ENCODE measurements at regions not wholly inside any gene's neighbourhood (a gene's known extent, or its start where the extent isn't known, plus 50 kb on each side); places are given as distances from the start of the nearest gene placed in this dataset.

DNA sequence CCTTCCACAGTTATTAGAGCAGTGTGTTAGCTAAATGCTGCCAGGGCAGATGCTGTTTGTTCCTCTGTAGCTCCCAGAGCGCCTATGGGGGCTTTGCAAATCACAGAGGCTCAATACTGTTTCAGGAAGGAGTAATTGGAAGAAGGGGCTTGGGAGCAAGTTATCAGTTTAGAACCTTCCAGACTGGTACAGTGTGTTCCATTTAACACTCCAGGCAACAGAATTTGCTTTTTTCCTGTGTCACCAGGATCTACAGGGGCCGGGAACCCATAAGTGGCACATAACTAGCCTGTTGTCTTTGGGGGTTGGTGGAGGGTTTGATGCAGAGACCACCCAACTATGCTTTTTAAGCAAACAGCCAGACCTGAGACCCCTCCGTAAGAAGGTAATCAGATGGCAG, 307.3 kb upstream of the KCNN2 start:
- H3K4me3 ChIP-seq (ENCODE audit: low read length) = no peak overlapping the region
- no peak overlapping the region for H2AFZ ChIP-seq (ENCODE audit: low read length)
- H3K9me2 ChIP-seq (replicated peaks; ENCODE audit: insufficient read depth, low read length) = no peaks in the 10 kb centered on the region
- H3K79me2 ChIP-seq (ENCODE audit: low read length) = no peaks in the 10 kb centered on the region
- H3K4me1 ChIP-seq (ENCODE audit: low read length) = no peaks in the 10 kb centered on the region
- no peaks in the 10 kb centered on the region for H3K36me3 ChIP-seq (ENCODE audit: insufficient read depth, low read length)
- H4K20me1 ChIP-seq (ENCODE audit: insufficient read depth, low read depth, low read length) = no peaks in the 10 kb centered on the region
- no peaks in the 10 kb centered on the region for H3K27me3 ChIP-seq (ENCODE audit: low read length)
- no peak overlapping the region for H3K27ac ChIP-seq (ENCODE audit: low read length)
- no peak overlapping the region for H3K4me2 ChIP-seq (ENCODE audit: low read depth, low read length, poor library complexity, severe bottlenecking)
- no peak overlapping the region for H3K9ac ChIP-seq (ENCODE audit: low read length)
- no peaks in the 10 kb centered on the region for H3K9me3 ChIP-seq (ENCODE audit: low read length)
- DNase-seq = no peak

DNA sequence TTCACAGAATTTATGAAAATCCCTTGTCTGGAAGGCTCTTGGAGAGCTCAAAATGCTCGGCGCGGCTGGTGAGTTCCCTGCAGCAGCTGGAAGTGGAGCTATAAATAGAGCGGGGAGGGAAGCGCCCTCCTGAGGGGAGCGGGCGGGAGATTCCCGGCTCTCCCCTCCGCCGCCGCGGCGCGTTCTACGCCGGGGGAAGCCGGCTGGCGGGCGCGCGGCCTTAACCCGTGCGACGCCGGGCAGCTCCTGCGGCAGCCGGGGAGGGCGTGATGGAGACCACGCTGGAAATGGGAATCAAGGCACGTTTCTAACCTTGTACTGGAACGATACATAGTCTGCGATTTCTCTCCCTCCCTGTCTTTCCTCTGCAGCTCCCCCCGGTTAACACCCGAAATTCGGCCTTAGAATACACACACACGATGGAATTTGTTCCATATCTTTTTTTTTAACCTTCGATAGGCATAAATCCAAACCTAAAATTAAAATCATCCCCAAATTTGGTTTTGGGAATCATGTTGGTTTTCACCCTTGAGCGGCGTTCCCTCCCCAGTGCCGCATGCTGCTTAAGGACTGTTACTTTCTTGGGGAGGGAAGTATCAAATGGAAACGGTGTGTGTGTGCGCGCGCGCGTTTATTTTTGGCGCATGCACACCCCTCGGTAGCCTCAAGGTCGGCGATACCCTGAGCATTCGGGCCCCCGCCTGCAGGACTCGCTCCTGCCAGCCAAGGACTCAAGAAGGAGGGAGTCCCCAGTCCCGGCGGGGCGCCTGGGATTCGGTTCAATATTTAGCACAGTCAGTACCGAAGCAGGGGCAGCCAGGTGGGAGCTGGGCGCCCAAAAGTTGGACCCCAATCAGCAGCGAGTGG, 306.3 kb upstream of the KCNN2 start:
- Histone ChIP-seq H3K4me1 (ENCODE audit: low read length) (no peaks in the 10 kb centered on the region), H3K27ac (ENCODE audit: low read length) (no peak overlapping the region), H3K9ac (ENCODE audit: low read length) (no peak overlapping the region), H3K27me3 (ENCODE audit: low read length) (no peaks in the 10 kb centered on the region), H3K4me3 (ENCODE audit: low read length) (no peak overlapping the region), H3K9me2 (replicated peaks; ENCODE audit: insufficient read depth, low read length) (no peaks in the 10 kb centered on the region), H2AFZ (ENCODE audit: low read length) (no peak overlapping the region), H3K36me3 (ENCODE audit: insufficient read depth, low read length) (no peaks in the 10 kb centered on the region), H3K79me2 (ENCODE audit: low read length) (no peaks in the 10 kb centered on the region), H4K20me1 (ENCODE audit: insufficient read depth, low read depth, low read length) (no peaks in the 10 kb centered on the region), H3K4me2 (ENCODE audit: low read depth, low read length, poor library complexity, severe bottlenecking) (no peak overlapping the region), H3K9me3 (ENCODE audit: low read length) (no peaks in the 10 kb centered on the region)
- no peak for DNase-seq

DNA sequence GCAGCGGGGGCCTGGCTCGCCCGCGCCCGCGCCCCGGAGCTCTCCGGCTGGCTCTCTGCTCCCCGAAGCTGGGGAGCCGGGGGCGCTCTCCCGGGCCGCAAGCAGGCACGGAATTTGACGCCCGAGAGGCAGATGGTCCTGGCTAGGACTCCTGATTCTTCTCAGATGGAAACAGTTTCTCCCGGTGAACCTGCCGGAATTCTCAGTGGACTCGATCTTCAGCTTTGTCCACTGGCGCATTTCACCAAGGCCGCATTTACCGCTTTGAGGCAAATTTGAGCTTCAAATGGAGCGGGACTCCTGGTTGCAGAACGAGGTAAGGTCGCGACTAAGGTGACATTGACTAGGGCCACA, 305.7 kb upstream of the KCNN2 start:
- Histone ChIP-seq H3K79me2 (ENCODE audit: low read length) (no peaks in the 10 kb centered on the region), H3K4me3 (ENCODE audit: low read length) (no peak overlapping the region), H3K9me3 (ENCODE audit: low read length) (no peaks in the 10 kb centered on the region), H4K20me1 (ENCODE audit: insufficient read depth, low read depth, low read length) (no peaks in the 10 kb centered on the region), H3K4me1 (ENCODE audit: low read length) (no peaks in the 10 kb centered on the region), H3K9me2 (replicated peaks; ENCODE audit: insufficient read depth, low read length) (no peaks in the 10 kb centered on the region), H3K36me3 (ENCODE audit: insufficient read depth, low read length) (no peaks in the 10 kb centered on the region), H3K27me3 (ENCODE audit: low read length) (no peaks in the 10 kb centered on the region), H3K27ac (ENCODE audit: low read length) (no peak overlapping the region), H3K9ac (ENCODE audit: low read length) (no peak overlapping the region), H3K4me2 (ENCODE audit: low read depth, low read length, poor library complexity, severe bottlenecking) (no peak overlapping the region), H2AFZ (ENCODE audit: low read length) (no peak overlapping the region)
- DNase-seq = no peak

DNA sequence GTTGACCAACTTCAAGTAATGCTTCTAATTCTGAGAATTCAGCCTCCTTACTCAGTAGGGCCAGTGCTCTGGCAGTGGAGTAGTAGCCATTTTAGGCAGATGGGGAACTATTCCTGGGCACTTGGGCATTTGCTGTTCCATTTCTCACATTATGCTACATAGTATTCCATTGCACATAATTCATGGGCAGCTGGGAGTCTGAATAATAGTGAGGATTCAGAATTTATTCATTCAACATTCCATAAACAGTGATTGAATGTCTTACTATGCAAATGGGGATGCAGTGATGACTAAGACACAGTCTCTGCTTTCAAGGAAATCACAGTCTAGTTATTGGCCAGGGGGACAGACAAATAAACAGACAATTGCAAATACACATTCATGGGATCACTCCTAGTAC, 301.0 kb upstream of the KCNN2 start:
- Histone ChIP-seq H3K79me2 (ENCODE audit: low read length) (no peaks in the 10 kb centered on the region), H3K27me3 (ENCODE audit: low read length) (no peaks in the 10 kb centered on the region)

DNA sequence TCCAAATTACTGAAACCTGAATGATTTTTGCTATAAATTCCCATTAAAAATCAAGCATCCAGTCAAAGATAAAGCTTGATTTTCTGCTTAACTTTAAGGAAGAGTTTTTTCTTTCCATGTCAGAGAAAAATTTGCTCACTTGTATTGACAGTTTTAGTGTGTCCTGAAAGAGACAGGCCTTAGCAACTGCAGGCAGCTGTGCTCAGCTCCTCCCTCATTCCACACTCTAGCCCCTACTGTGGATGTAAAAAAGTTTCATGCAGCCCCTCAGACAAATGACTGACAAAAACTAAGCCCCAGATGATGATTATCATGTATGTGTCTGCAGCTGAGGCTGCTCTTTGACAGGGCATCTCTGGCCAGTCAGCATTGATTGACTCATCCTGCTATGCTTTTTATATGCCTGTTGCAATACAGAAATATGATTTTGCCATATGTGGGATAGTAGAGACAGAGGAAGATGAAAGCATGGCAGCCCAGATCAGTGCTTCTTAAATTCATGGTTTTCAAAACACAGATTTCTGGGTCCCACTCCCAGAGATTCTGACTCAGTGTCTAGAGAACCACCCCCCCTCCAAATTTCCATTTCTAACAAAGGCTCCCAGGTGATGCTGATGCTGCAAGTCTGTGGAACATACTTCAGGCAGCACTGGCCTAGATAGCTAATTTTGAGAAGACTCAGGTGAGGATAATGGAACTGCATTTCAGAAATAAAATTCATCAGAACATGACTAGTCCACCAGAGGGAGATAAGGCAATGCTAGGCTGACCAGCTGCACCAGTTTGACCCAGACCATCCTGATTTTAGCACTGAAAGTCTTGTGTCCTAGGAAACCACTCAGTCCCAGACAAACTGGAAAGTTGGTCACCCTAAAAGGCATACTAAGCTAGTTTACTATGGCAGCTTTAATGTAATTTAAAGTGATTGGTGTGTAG, 298.7 kb upstream of the KCNN2 start:
- no peak overlapping the region for H3K9ac ChIP-seq (ENCODE audit: low read length)
- H3K4me3 ChIP-seq (ENCODE audit: low read length) = no peak overlapping the region
- H3K4me2 ChIP-seq (ENCODE audit: low read depth, low read length, poor library complexity, severe bottlenecking) = no peak overlapping the region
- no peaks in the 10 kb centered on the region for H3K9me3 ChIP-seq (ENCODE audit: low read length)
- no peaks in the 10 kb centered on the region for H3K36me3 ChIP-seq (ENCODE audit: insufficient read depth, low read length)
- no peaks in the 10 kb centered on the region for H3K27me3 ChIP-seq (ENCODE audit: low read length)
- H3K9me2 ChIP-seq (replicated peaks; ENCODE audit: insufficient read depth, low read length) = no peaks in the 10 kb centered on the region
- no peaks in the 10 kb centered on the region for H3K4me1 ChIP-seq (ENCODE audit: low read length)
- no peaks in the 10 kb centered on the region for H4K20me1 ChIP-seq (ENCODE audit: insufficient read depth, low read depth, low read length)
- no peaks in the 10 kb centered on the region for H3K79me2 ChIP-seq (ENCODE audit: low read length)
- no peak for DNase-seq
- H3K27ac ChIP-seq (ENCODE audit: low read length) = no peak overlapping the region
- no peak overlapping the region for H2AFZ ChIP-seq (ENCODE audit: low read length)

More for the DNA sequence above, 301.0 kb upstream of the KCNN2 start:
- Histone ChIP-seq H3K36me3 (ENCODE audit: insufficient read depth, low read length) (no peaks in the 10 kb centered on the region), H3K9me2 (replicated peaks; ENCODE audit: insufficient read depth, low read length) (no peaks in the 10 kb centered on the region), H4K20me1 (ENCODE audit: insufficient read depth, low read depth, low read length) (no peaks in the 10 kb centered on the region), H3K4me1 (ENCODE audit: low read length) (no peaks in the 10 kb centered on the region), H2AFZ (ENCODE audit: low read length) (no peak overlapping the region), H3K4me3 (ENCODE audit: low read length) (no peak overlapping the region), H3K9me3 (ENCODE audit: low read length) (no peaks in the 10 kb centered on the region), H3K9ac (ENCODE audit: low read length) (no peak overlapping the region), H3K4me2 (ENCODE audit: low read depth, low read length, poor library complexity, severe bottlenecking) (no peak overlapping the region), H3K27ac (ENCODE audit: low read length) (no peak overlapping the region)
- DNase-seq = no peak

DNA sequence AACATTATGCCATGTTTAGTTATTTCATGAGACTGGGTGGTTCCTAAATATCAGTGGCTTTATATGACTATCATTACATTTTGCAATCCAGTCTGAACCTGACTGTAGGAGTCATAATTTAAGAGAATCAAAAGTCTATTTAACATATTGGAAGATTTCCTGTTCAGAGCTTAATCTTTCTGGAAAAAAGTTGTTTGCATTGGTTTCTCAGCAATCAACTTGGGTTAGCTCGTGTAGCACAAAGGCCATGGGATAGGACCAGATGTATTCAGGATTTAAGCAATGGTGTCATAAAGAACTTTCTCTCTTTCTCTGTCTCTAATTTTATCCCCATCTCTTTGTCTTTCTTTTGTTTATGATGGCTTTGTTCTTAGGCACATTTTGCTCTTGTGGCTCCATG, 296.0 kb upstream of the KCNN2 start:
- Histone ChIP-seq H3K27ac (ENCODE audit: low read length) (no peak overlapping the region), H3K36me3 (ENCODE audit: insufficient read depth, low read length) (no peaks in the 10 kb centered on the region), H2AFZ (ENCODE audit: low read length) (no peak overlapping the region), H3K4me2 (ENCODE audit: low read depth, low read length, poor library complexity, severe bottlenecking) (no peak overlapping the region), H4K20me1 (ENCODE audit: insufficient read depth, low read depth, low read length) (no peaks in the 10 kb centered on the region), H3K4me3 (ENCODE audit: low read length) (no peak overlapping the region), H3K4me1 (ENCODE audit: low read length) (no peaks in the 10 kb centered on the region), H3K27me3 (ENCODE audit: low read length) (no peaks in the 10 kb centered on the region), H3K79me2 (ENCODE audit: low read length) (no peaks in the 10 kb centered on the region), H3K9ac (ENCODE audit: low read length) (no peak overlapping the region), H3K9me2 (replicated peaks; ENCODE audit: insufficient read depth, low read length) (no peaks in the 10 kb centered on the region), H3K9me3 (ENCODE audit: low read length) (no peaks in the 10 kb centered on the region)
- DNase-seq = no peak

DNA sequence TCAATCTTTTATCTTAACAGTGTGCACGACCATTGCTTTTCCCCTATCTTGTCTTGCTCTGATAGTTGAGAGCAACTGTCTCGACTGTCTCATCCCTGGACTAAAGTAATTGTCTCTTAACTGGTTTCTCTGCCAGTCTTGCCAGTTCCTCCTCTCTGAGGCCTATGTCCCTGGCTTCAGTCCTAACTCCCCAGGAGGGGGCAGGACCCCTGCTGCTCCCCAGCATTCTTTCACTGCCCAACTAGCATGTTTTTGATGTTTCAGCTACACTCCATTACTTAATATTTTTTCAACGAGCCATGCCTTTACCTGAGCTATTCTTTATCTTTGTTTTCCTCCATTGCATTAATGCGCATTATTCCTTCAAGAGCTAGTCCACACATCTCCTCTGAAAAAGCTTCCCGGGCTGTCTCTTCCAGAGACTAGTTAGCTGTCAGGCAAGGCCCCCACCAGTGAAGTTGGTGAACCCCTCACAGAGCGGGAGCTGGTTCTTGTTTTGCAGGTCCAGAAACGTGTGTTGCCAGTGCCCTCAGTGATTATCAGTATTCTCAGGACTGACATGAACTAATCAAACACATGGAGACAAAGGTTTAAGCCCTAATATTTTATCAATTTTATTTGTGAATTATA, 291.7 kb upstream of the KCNN2 start:
- H3K79me2 ChIP-seq (ENCODE audit: low read length) = no peaks in the 10 kb centered on the region
- H2AFZ ChIP-seq (ENCODE audit: low read length) = no peak overlapping the region
- H3K4me2 ChIP-seq (ENCODE audit: low read depth, low read length, poor library complexity, severe bottlenecking) = no peak overlapping the region
- no peak overlapping the region for H3K27ac ChIP-seq (ENCODE audit: low read length)
- H3K9me2 ChIP-seq (replicated peaks; ENCODE audit: insufficient read depth, low read length) = no peaks in the 10 kb centered on the region
- no peak for DNase-seq
- H4K20me1 ChIP-seq (ENCODE audit: insufficient read depth, low read depth, low read length) = no peaks in the 10 kb centered on the region
- no peaks in the 10 kb centered on the region for H3K36me3 ChIP-seq (ENCODE audit: insufficient read depth, low read length)
- H3K4me3 ChIP-seq (ENCODE audit: low read length) = no peak overlapping the region
- no peaks in the 10 kb centered on the region for H3K9me3 ChIP-seq (ENCODE audit: low read length)
- no peaks in the 10 kb centered on the region for H3K27me3 ChIP-seq (ENCODE audit: low read length)
- no peak overlapping the region for H3K9ac ChIP-seq (ENCODE audit: low read length)
- H3K4me1 ChIP-seq (ENCODE audit: low read length) = no peaks in the 10 kb centered on the region

DNA sequence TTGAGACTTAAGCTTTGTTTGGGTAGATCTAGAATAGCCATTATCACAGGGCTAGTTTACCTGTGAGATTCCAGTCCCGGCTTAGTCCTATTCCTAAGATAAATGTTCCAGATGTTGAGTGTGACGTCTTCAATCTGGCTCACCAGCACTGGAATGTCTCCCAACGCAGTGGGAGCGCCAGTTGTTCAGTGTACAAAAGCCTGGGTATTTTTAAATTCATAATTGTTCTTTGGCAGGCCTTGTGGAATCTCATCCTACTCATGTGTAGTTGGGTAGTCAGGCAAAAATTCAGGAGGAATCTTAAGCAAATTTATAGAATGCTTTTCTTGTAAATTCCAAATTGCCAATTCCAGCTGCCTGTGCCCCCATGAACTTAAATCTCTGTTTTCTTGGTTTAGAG, 272.6 kb upstream of the KCNN2 start:
- H3K36me3 ChIP-seq (ENCODE audit: insufficient read depth, low read length) = no peaks in the 10 kb centered on the region
- no peak overlapping the region for H3K9ac ChIP-seq (ENCODE audit: low read length)
- H3K4me3 ChIP-seq (ENCODE audit: low read length) = no peak overlapping the region
- H3K79me2 ChIP-seq (ENCODE audit: low read length) = no peaks in the 10 kb centered on the region
- no peaks in the 10 kb centered on the region for H3K27me3 ChIP-seq (ENCODE audit: low read length)
- DNase-seq = no peak
- H3K4me2 ChIP-seq (ENCODE audit: low read depth, low read length, poor library complexity, severe bottlenecking) = no peak overlapping the region
- no peaks in the 10 kb centered on the region for H4K20me1 ChIP-seq (ENCODE audit: insufficient read depth, low read depth, low read length)
- no peaks in the 10 kb centered on the region for H3K9me2 ChIP-seq (replicated peaks; ENCODE audit: insufficient read depth, low read length)
- H3K4me1 ChIP-seq (ENCODE audit: low read length) = no peaks in the 10 kb centered on the region
- no peaks in the 10 kb centered on the region for H3K9me3 ChIP-seq (ENCODE audit: low read length)
- H3K27ac ChIP-seq (ENCODE audit: low read length) = no peak overlapping the region
- H2AFZ ChIP-seq (ENCODE audit: low read length) = no peak overlapping the region

All from Karpas-422 (cell line).